NCI-H774 (cell line): ENCODE measurements at regions not wholly inside any gene's neighbourhood (a gene's known extent, or its start where the extent isn't known, plus 50 kb on each side); places are given as distances from the start of the nearest gene placed in this dataset.
"Not testable (repeated sequence)": the region's sequence is repeated elsewhere in the genome, so short reads cannot be mapped to it uniquely, and the experiment has no call there.

ENCODE experiments used
- DNase-seq: peaks from one replicate; lab custom pipeline; 2025; lab: John Stamatoyannopoulos, UW

- DNase-seq = no peak
Observed at GRCh38 chr6:85856235-85856634, 213.5 kb upstream of the SYNCRIP start.

DNA sequence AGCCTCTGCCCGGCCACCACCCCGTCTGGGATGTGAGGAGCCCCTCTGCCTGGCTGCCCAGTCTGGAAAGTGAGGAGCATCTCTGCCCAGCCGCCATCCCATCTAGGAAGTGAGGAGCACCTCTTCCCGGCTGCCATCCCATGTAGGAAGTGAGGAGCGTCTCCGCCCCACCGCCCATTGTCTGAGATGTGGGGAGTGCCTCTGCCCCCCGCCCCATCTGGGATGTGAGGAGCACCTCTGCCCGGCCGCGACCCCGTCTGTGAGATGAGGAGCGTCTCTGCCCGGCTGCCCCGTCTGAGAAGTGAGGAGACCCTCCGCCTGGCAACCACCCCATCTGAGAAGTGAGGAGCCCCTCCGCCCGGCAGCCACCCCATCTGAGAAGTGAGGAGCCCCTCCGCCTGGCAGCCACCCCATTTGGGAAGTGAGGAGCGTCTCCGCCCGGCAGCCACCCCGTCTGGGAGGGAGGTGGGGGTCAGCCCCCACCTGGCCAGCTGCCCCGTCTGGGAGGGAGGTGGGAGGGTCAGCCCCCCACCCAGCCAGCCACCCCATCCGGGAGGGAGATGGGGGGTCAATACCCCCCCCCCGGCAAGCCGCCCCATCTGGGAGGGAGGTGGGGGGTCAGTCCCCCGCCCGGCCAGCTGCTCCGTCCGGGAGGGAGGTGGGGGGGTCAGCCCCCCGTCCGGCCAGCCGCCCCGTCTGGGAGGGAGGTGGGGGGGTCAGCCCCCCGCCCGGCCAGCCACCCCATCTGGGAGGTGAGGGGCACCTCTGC is 195.8 kb upstream of the SYNCRIP start:
- not testable (repeated sequence) for DNase-seq

GRCh38 chr6:85828973-85829372 is 186.3 kb upstream of the SYNCRIP start:
- DNase-seq = no peak

DNA sequence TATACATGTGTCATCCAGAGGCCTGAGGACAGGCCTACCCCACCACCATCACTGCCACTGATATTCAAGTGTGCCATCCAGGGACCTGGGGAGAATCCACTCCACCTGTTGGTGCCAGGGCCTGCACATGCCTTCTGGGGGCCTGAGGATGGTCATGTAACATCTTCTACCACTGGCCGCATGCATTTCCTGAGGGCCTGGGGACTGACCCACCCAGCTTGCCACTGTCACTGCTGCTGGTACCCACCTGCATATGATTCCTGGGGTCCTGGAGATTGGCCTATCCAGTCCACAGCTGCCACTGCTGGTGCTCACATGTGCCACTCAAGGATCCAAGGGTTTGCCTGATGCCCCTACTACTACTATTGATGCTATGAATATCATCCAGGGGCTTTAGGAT is 184.3 kb upstream of the SYNCRIP start:
- no peak for DNase-seq

GRCh38 chr6:85824329-85824728 is 181.6 kb upstream of the SYNCRIP start:
- no peak for DNase-seq

DNA sequence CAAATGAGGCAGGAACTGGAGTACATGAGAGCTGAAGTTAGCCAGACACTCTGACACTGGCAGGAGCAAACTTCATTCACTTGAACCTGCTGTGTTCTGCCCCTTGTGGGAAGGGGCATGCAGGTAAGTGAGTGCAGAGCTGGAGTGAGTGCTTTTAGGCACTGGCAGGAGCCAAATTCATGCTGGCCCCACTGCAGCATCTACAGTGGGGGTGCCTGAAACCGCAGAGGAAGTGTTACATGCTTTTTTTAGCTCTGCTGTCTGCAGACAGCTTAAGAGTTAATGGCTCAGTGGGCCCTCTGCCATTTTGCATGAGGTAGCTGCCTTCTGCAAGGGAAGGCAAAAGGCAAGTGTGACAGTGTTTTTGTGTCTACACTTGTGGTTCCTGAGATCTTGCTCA is 167.9 kb upstream of the SYNCRIP start:
- no peak for DNase-seq

GRCh38 chr6:85803721-85804120 is 161.0 kb upstream of the SYNCRIP start:
- DNase-seq = no peak

DNA sequence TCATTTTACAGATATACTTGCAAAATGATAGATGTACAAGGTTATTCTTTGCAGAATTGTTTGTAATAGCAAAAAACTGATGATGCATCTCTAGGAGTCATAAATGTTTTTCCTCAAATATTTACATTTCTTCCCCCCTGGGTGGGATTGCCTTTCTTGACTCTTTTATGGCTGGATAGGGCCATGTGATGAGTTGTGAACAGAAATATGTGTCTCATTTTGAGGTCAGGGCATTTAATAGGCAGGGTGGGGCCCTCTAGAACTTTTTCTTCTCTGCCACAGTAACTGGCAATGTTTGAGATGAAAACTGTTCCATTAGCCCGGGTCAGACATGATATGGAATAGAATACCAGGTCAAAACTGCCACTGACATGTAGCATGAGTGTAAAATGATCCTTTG is 159.5 kb upstream of the SYNCRIP start:
- no peak for DNase-seq

DNA sequence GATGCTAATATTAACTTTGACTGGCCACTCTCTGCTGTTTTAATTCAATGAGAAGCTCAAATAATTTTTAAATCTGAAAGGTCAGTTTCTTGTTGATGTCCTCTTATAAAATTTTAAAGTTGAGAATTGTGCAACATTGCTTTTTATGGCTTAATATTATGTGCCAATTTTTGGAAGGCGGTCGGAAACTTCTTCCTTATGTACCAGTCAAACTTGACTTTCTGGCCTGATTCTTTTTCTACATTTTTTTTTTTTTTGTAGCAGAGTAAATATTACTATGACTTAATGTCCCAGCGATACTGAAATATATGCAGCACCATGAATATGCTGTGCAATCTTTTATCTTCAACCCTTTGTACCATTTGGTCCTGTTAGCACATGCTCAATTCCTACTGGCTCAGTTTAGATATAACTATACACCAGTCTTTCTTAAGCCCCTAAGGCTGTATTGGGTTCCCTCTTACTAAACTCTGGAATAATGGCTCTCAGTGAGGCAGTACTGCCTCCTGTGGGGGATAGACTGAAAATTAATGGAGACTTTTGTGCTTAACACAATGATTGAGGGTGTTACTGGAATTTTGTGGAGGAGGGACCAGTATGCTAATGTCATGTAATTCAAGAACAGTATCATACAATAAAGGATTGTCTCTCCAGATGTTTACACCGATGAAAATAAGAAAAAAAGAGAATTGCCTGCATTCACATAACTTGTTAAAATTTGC is 156.4 kb upstream of the SYNCRIP start:
- no peak for DNase-seq

- no peak for DNase-seq
Observed at GRCh38 chr6:85797993-85798392, 155.3 kb upstream of the SYNCRIP start.

- DNase-seq = no peak
Observed at GRCh38 chr6:85795945-85796344, 153.3 kb upstream of the SYNCRIP start.

DNA sequence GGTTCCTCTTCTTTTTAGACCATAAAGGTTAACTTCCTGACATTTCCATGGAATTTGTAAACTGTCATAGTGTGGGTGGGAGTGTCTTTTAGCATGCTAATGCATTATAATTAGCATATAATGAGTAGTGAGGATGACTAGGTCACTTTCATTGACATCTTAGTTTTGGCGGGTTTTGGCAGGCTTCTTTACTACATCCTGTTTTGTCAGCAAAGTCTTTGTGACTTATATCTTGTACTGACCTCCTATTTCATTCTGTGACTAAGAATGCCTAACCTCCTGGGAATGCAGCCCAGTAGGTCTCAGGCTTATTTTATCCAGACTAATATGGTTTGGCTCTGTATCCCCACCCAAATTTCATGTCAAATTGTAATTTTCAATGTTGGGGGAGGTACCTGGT is 149.6 kb upstream of the SYNCRIP start:
- no peak for DNase-seq

- DNase-seq = no peak
Observed at GRCh38 chr6:85775883-85776282, 133.2 kb upstream of the SYNCRIP start.

DNA sequence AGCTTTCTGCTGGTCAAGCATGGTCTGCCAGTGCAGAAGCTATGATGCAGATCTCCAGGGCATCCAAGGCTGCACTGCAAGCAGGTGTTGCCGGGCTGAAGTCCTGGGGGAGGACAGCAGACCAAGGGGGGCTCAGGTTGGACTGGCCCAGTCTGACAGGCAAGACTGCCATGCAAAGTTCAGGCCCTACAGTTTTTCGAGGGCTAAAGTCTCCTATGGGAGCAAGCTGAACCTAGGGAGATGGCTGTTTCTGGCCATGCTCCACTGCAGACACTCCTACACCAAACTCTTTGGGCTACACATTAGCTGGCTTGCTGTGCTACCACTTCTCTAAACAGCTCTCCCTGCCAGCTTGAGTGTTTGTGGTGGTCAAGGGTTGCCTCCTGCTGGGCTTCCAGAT is 130.0 kb upstream of the SYNCRIP start:
- DNase-seq = no peak

GRCh38 chr6:85771925-85772430 is 129.3 kb upstream of the SYNCRIP start:
- DNase-seq = no peak

DNA sequence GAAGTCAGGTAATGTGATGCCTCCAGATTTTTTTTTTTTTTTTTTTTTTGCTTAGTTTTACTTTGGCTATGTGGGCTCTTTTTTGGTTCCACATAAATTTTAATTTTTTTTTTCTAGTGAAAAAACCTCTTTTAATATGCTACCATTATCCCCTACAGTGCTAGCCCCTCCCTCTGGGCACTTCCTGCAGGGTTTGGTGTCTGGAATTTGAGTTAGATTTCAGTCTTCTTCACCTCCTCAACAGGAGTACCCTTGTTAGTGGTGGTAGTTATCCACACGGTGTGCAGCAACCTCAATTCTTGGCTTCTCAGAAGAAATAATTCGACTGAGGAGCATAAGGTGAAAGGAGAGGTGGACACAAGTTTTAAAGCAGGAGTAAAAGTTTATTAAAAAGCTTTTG is 128.8 kb upstream of the SYNCRIP start:
- DNase-seq = no peak

- DNase-seq = no peak
Observed at GRCh38 chr6:85764844-85765243, 122.2 kb upstream of the SYNCRIP start.

- DNase-seq = peak; percentile 6
Observed at GRCh38 chr6:85756982-85757381, 114.3 kb upstream of the SYNCRIP start.

DNA sequence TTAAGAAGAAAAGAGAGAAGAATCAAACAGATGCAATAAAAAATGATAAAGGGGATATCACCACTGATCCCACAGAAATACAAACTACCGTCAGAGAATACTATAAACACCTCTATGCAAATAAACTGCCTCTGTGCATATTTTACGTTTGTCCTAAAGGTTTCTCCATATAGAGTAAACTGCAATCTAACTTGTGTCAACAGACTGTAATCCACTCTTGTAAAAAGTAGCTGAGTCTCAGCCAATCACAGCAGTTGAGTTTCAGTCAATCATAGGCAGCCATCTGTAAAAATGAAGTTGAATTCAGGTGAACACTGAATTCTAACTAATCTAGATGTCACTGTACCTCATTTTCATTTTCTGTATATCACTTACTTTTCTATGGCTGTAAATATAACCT is 112.2 kb upstream of the SYNCRIP start:
- DNase-seq = no peak

GRCh38 chr6:85752602-85753001 is 109.9 kb upstream of the SYNCRIP start:
- DNase-seq = no peak

DNA sequence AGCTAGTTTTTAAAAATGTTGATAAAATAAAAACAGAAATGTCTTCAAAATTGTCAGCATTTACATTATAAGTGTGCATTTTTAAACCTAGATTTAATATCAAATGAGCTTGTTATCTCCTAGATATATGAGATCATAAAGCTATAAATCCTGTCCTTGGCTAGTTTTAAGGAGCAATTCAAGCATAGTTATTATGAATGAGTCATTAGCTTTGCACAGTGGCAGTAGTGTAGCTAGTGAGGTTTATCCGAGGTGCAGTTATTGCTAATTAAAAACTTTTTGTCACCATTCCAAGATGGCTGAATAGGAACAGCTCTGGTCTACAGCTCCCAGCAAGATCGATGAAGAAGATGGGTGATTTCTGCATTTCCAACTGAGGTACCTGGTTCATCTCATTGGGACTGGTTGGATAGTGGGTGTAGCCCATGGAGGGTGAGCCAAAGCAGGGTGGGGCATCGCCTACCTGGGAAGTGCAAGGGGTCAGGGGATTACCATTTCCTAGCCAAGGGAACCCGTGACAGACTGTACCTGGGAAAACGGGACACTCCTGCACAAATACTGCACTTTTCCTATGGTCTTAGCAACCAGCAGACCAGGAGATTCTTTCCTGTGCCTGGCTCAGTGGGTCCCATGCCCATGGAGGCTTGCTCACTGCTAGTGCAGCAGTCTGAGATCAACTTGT is 108.8 kb upstream of the SYNCRIP start:
- no peak for DNase-seq

DNA sequence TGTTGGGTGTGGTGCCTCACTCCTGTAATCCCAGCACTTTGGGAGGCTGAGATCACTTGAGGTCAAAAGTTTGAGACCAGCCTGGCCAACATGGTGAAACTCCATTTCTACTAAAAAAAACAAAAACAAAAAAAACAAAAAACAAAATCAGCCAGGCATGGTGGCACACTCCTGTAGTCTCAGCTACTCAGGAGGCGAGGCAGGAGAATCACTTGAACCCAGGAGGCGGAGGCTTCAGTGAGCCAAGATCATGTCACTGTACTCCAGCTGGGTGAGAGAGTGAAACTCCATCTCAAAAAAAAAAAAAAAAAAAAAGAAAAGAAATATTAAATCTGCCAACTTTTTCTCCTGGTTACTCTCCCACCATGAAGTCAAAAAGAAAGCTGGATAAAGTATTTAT is 107.5 kb upstream of the SYNCRIP start:
- DNase-seq = not testable (repeated sequence)

GRCh38 chr6:85749236-85749635 is 106.5 kb upstream of the SYNCRIP start:
- no peak for DNase-seq
